Endodermal cell (in vitro differentiated cells): ENCODE measurements at regions not wholly inside any gene's neighbourhood (a gene's known extent, or its start where the extent isn't known, plus 50 kb on each side); places are given as distances from the start of the nearest gene placed in this dataset.

Source experiments
- DNase-seq: peaks from one replicate; pipeline ENCODE4 v3.0.0-alpha.2; 2017
- H3K27ac ChIP-seq: 2 replicates; pipeline ENCODE4 v1.5.1; 2013; ENCODE audit warnings: mild to moderate bottlenecking, low read depth, low read length, moderate library complexity
- H3K27me3 ChIP-seq: 2 replicates; pipeline ENCODE4 v1.6.1; 2013; ENCODE audit warnings: mild to moderate bottlenecking, low read length, moderate library complexity; ENCODE audit not compliant: insufficient read depth, control insufficient read depth, poor library complexity, severe bottlenecking
- H3K36me3 ChIP-seq: 2 replicates; pipeline ENCODE4 v1.7.0; 2013; ENCODE audit warnings: mild to moderate bottlenecking, low read length, moderate library complexity; ENCODE audit not compliant: control insufficient read depth, insufficient read depth
- H3K4me1 ChIP-seq: one replicate; pipeline ENCODE4 v1.7.0; 2013; ENCODE audit warnings: low read length; ENCODE audit not compliant: control insufficient read depth, insufficient read depth
- H3K4me3 ChIP-seq: 2 replicates; pipeline ENCODE4 v1.5.1; 2013; ENCODE audit warnings: mild to moderate bottlenecking, low read length, moderate library complexity
- H3K9ac ChIP-seq: 2 replicates; pipeline ENCODE4 v1.6.1; 2013; ENCODE audit warnings: mild to moderate bottlenecking, low read length, moderate library complexity; ENCODE audit not compliant: poor library complexity, severe bottlenecking; ENCODE audit errors: extremely low read depth
- H3K9me3 ChIP-seq: 2 replicates; pipeline ENCODE4 v1.6.1; 2013; ENCODE audit warnings: mild to moderate bottlenecking, low read length, moderate library complexity; ENCODE audit not compliant: control insufficient read depth
- H3K27ac Mint-ChIP-seq: 2 replicates; pipeline ENCODE4 v1.8.0; 2020; ENCODE audit warnings: mixed read lengths
- H3K27me3 Mint-ChIP-seq: 2 replicates; pipeline ENCODE4 v1.8.0; 2021; ENCODE audit warnings: mild to moderate bottlenecking, mixed read lengths; ENCODE audit not compliant: insufficient read depth
- H3K36me3 Mint-ChIP-seq: 2 replicates; pipeline ENCODE4 v1.8.0; 2020; ENCODE audit warnings: low read depth, mixed read lengths
- H3K4me1 Mint-ChIP-seq: 2 replicates; pipeline ENCODE4 v1.8.0; 2020; ENCODE audit warnings: mixed read lengths
- H3K4me3 Mint-ChIP-seq: 2 replicates; pipeline ENCODE4 v1.8.0; 2020; ENCODE audit warnings: mild to moderate bottlenecking, moderate library complexity, mixed read lengths
- H3K9me3 Mint-ChIP-seq: 2 replicates; pipeline ENCODE4 v1.8.0; 2020; ENCODE audit warnings: mild to moderate bottlenecking, mixed read lengths
- CTCF ChIP-seq: fragments of 200-600 bp; sonication (generic); conservative IDR thresholded peaks from 2 replicates; pipeline ENCODE4 v1.5.0; 2021; ENCODE audit warnings: antibody characterized with exemption, mild to moderate bottlenecking
- WGBS, 2 experiments: methylation state at CpG; one replicate each; pipeline versions ENCODE4 v1.1.5 to v1.1.7; 2013; ENCODE audit warnings: missing lambda C conversion rate in 2 of 2, mixed read lengths in 1 of 2; ENCODE audit not compliant: insufficient coverage in 1 of 2, insufficient read length in 1 of 2; 5-methylcytosine and 5-hydroxymethylcytosine counted together

GRCh38 chr21:26684889-26685288 lies 111.8 kb upstream of the CYYR1 start:
- Mint-ChIP-seq H3K4me3 (no peak overlapping the region), H3K36me3 (no peaks in the 10 kb centered on the region), H3K4me1 (no peaks in the 10 kb centered on the region), H3K27ac (no peak overlapping the region), H3K27me3 (no peaks in the 10 kb centered on the region), H3K9me3 (peaks cover 2% of the 10 kb centered on the region)
- peaks cover 4% of the 10 kb centered on the region for H3K9me3 ChIP-seq
- no peaks in the 10 kb centered on the region for H3K36me3 ChIP-seq
- 64 to 100% methylated on average over 1 to 3 of the region's 4 CpGs for WGBS, 2 experiments
- H3K27ac ChIP-seq: no peak overlapping the region
- no peak overlapping the region for H3K9ac ChIP-seq
- H3K4me1 ChIP-seq: no peaks in the 10 kb centered on the region
- no peaks in the 10 kb centered on the region for H3K27me3 ChIP-seq
- no peak overlapping the region for H3K4me3 ChIP-seq
- TF ChIP-seq CTCF: no peak
- no peak for DNase-seq

- Mint-ChIP-seq H3K36me3 (no peaks in the 10 kb centered on the region), H3K4me3 (no peak overlapping the region), H3K27me3 (no peaks in the 10 kb centered on the region), H3K9me3 (no peaks in the 10 kb centered on the region), H3K4me1 (peaks cover 4% of the 10 kb centered on the region), H3K27ac (no peak overlapping the region)
- H3K9ac ChIP-seq: no peak overlapping the region
- H3K27ac ChIP-seq: no peak overlapping the region
- no peak overlapping the region for H3K4me3 ChIP-seq
- DNase-seq: no peak
- H3K4me1 ChIP-seq: peaks cover 3% of the 10 kb centered on the region
- TF ChIP-seq CTCF: no peak
- H3K9me3 ChIP-seq: no peaks in the 10 kb centered on the region
- no peaks in the 10 kb centered on the region for H3K27me3 ChIP-seq
- WGBS, 2 experiments: 69 to 84% methylated on average over 2 of the region's 2 CpGs
- H3K36me3 ChIP-seq: no peaks in the 10 kb centered on the region
These were observed 110.9 kb upstream of the CYYR1 start for GRCh38 chr21:26683996-26684395.

GRCh38 chr21:26679284-26679683 lies 106.2 kb upstream of the CYYR1 start:
- 97 to 98% methylated on average over 3 of the region's 3 CpGs for WGBS, 2 experiments
- Histone ChIP-seq H3K4me3 (no peak overlapping the region), H3K27ac (no peak overlapping the region), H3K36me3 (no peaks in the 10 kb centered on the region), H3K27me3 (no peaks in the 10 kb centered on the region), H3K4me1 (peaks cover 6% of the 10 kb centered on the region), H3K9ac (no peak overlapping the region), H3K9me3 (no peaks in the 10 kb centered on the region)
- Mint-ChIP-seq H3K27ac (no peak overlapping the region), H3K9me3 (no peaks in the 10 kb centered on the region), H3K4me3 (no peak overlapping the region), H3K27me3 (peaks cover under 1% of the 10 kb centered on the region), H3K4me1 (peaks cover 12% of the 10 kb centered on the region), H3K36me3 (no peaks in the 10 kb centered on the region)
- DNase-seq: no peak
- no peak for TF ChIP-seq CTCF
